Liver (tissue), 8 donors: ENCODE measurements at regions not wholly inside any gene's neighbourhood (a gene's known extent, or its start where the extent isn't known, plus 50 kb on each side); places are given as distances from the start of the nearest gene placed in this dataset.
"Not testable (repeated sequence)": the region's sequence is repeated elsewhere in the genome, so short reads cannot be mapped to it uniquely, and the experiment has no call there.

Experiments
- DNase-seq: peaks from one replicate; pipeline ENCODE4 v3.0.0-alpha.2; 2017; ENCODE audit warnings: low spot score
- H3K27ac ChIP-seq, 2 donors: one replicate each; pipeline ENCODE4 v1.7.0; 2013; ENCODE audit warnings: inconsistent platforms in 2 of 2, low read length in 2 of 2, control low read depth in 1 of 2, low read depth in 1 of 2, mild to moderate bottlenecking in 1 of 2
- H3K27me3 ChIP-seq, 4 donors: one replicate each; pipeline versions ENCODE4 v1.6.1 to v1.7.0; 2013; ENCODE audit warnings: low read length in 3 of 4, inconsistent platforms in 1 of 4, mild to moderate bottlenecking in 1 of 4, moderate library complexity in 1 of 4; ENCODE audit not compliant: control insufficient read depth in 4 of 4, insufficient read depth in 4 of 4
- H3K36me3 ChIP-seq, 4 donors: one replicate each; pipeline versions ENCODE4 v1.6.1 to v1.7.0; 2013; ENCODE audit warnings: low read length in 3 of 4, mild to moderate bottlenecking in 3 of 4, low read depth in 1 of 4, moderate library complexity in 1 of 4; ENCODE audit not compliant: control insufficient read depth in 4 of 4, insufficient read depth in 3 of 4
- H3K4me1 ChIP-seq, 4 donors: one replicate each; pipeline versions ENCODE4 v1.6.1 to v1.7.0; 2013; ENCODE audit warnings: low read length in 3 of 4, mild to moderate bottlenecking in 3 of 4, moderate library complexity in 1 of 4; ENCODE audit not compliant: control insufficient read depth in 4 of 4, insufficient read depth in 4 of 4
- H3K4me3 ChIP-seq, 3 donors: one replicate each; pipeline versions ENCODE4 v1.6.1 to v1.7.0; 2013; ENCODE audit warnings: low read length in 3 of 3, control low read depth in 1 of 3, low read depth in 1 of 3, mild to moderate bottlenecking in 1 of 3
- H3K9ac ChIP-seq, 2 donors: one replicate each; pipeline ENCODE4 v1.7.0; 2013; ENCODE audit warnings: low read length in 2 of 2, mild to moderate bottlenecking in 2 of 2, moderate library complexity in 2 of 2, control low read depth in 1 of 2, low read depth in 1 of 2
- H3K9me3 ChIP-seq, 4 donors: one replicate each; pipeline versions ENCODE4 v1.6.1 to v1.7.0; 2013; ENCODE audit warnings: low read length in 3 of 4; ENCODE audit not compliant: control insufficient read depth in 4 of 4
- ATF3 ChIP-seq: IDR thresholded peaks from 2 replicates; pipeline ENCODE4 v1.6.1; 2016; ENCODE audit warnings: antibody characterized with exemption
- CTCF ChIP-seq: fragments of 150-350 bp; IDR thresholded peaks from 2 replicates; pipeline ENCODE4 v1.5.1; 2017; ENCODE audit warnings: improper control_type of control experiment, low read depth, low read length; ENCODE audit not compliant: missing input control
- EGR1 ChIP-seq, 2 donors: IDR thresholded peaks; 2 replicates each; pipeline ENCODE4 v1.6.1; 2016 to 2018; ENCODE audit warnings: antibody characterized with exemption in 2 of 2, low read depth in 2 of 2
- FOXA1 ChIP-seq: IDR thresholded peaks from 2 replicates; pipeline ENCODE4 v1.6.1; 2016; ENCODE audit warnings: antibody characterized with exemption
- FOXA2 ChIP-seq: IDR thresholded peaks from 2 replicates; pipeline ENCODE4 v1.6.1; 2016; ENCODE audit warnings: antibody characterized with exemption
- GABPA ChIP-seq, 2 donors: IDR thresholded peaks in 1 of 2; conservative IDR thresholded peaks in 1 of 2; 2 replicates each; pipeline ENCODE4 v1.6.1; 2016; ENCODE audit warnings: antibody characterized with exemption in 2 of 2, mild to moderate bottlenecking in 1 of 2, moderate library complexity in 1 of 2
- HNF4A ChIP-seq, 2 donors: conservative IDR thresholded peaks; 2 replicates each; pipeline ENCODE4 v1.6.1; 2016; ENCODE audit warnings: antibody characterized with exemption in 2 of 2, mild to moderate bottlenecking in 2 of 2
- HNF4G ChIP-seq: IDR thresholded peaks from 2 replicates; pipeline ENCODE4 v1.6.1; 2016; ENCODE audit warnings: antibody characterized with exemption
- JUND ChIP-seq, 2 donors: IDR thresholded peaks; 2 replicates each; pipeline ENCODE4 v1.6.1; 2016; ENCODE audit warnings: antibody characterized with exemption in 2 of 2
- MAX ChIP-seq: IDR thresholded peaks from 2 replicates; pipeline ENCODE4 v1.6.1; 2016; ENCODE audit warnings: antibody characterized with exemption
- NR2F2 ChIP-seq: IDR thresholded peaks from 2 replicates; pipeline ENCODE4 v1.6.1; 2016; ENCODE audit warnings: antibody characterized with exemption
- RAD21 ChIP-seq, 2 donors: IDR thresholded peaks; 2 replicates each; pipeline ENCODE4 v1.6.1; 2016; ENCODE audit warnings: antibody characterized with exemption in 2 of 2, mild to moderate bottlenecking in 2 of 2
- REST ChIP-seq: IDR thresholded peaks from 2 replicates; pipeline ENCODE4 v1.6.1; 2016; ENCODE audit warnings: antibody characterized with exemption, mild to moderate bottlenecking
- RXRA ChIP-seq, 2 donors: IDR thresholded peaks; 2 replicates each; pipeline ENCODE4 v1.6.1; 2017 to 2018; ENCODE audit warnings: antibody characterized with exemption in 2 of 2, mild to moderate bottlenecking in 1 of 2
- SP1 ChIP-seq: IDR thresholded peaks from 2 replicates; pipeline ENCODE4 v1.6.1; 2018; ENCODE audit warnings: antibody characterized with exemption, mild to moderate bottlenecking
- TAF1 ChIP-seq: conservative IDR thresholded peaks from 2 replicates; pipeline ENCODE4 v1.6.1; 2016; ENCODE audit warnings: antibody characterized with exemption, mild to moderate bottlenecking
- YY1 ChIP-seq: IDR thresholded peaks from 2 replicates; pipeline ENCODE4 v1.6.1; 2016; ENCODE audit warnings: antibody characterized with exemption, mild to moderate bottlenecking
- ZBTB33 ChIP-seq: IDR thresholded peaks from 2 replicates; pipeline ENCODE4 v1.6.1; 2016; ENCODE audit warnings: antibody characterized with exemption
- WGBS: extraction: QIAGEN DNeasy Blood & Tissue Kit; methylation state at CpG from one replicate; pipeline ENCODE4 v1.1.7; 2013; 5-methylcytosine and 5-hydroxymethylcytosine counted together
- donor health status: healthy.
- donor health status: healthy.
- donor health status: healthy.
- donor health status: healthy.
- donor health status: healthy.

GRCh38 chr10:123393170-123393569 is 239.0 kb downstream of the BUB3 start:
- H3K9me3 ChIP-seq, result no peaks in the 10 kb centered on the region
- TF ChIP-seq RAD21 (IDR thresholded peaks at IDR 0.05), result no peak
- no peak for TF ChIP-seq TAF1
- no peak for TF ChIP-seq SP1
- TF ChIP-seq FOXA2, result no peak
- TF ChIP-seq CTCF, result no peak
- H3K4me1 ChIP-seq, result no peaks in the 10 kb centered on the region
- no peak overlapping the region for H3K27ac ChIP-seq
- no peak overlapping the region for H3K9ac ChIP-seq
- H3K27me3 ChIP-seq, result no peaks in the 10 kb centered on the region
- H3K4me3 ChIP-seq, result no peak overlapping the region
- 96% methylated on average over 3 of the region's 3 CpGs for WGBS
- no peak for DNase-seq
- H3K36me3 ChIP-seq, result no peaks in the 10 kb centered on the region

- 55% methylated on average over 1 of the region's 1 CpG for WGBS
- no peaks in the 10 kb centered on the region for H3K36me3 ChIP-seq
- H3K9ac ChIP-seq, result no peak overlapping the region
- no peak overlapping the region for H3K27ac ChIP-seq
- no peaks in the 10 kb centered on the region for H3K4me1 ChIP-seq
- no peak for TF ChIP-seq SP1
- TF ChIP-seq ATF3, result no peak
- TF ChIP-seq JUND (IDR thresholded peaks at IDR 0.05), result no peak
- TF ChIP-seq HNF4G, result no peak
- TF ChIP-seq CTCF, result no peak
- no peak for TF ChIP-seq HNF4A (conservative IDR thresholded peaks at IDR 0.05)
- no peak for TF ChIP-seq TAF1
- TF ChIP-seq REST, result no peak
- no peak for TF ChIP-seq RAD21 (IDR thresholded peaks at IDR 0.05)
- TF ChIP-seq YY1, result no peak
- no peak for TF ChIP-seq FOXA2
- TF ChIP-seq RXRA (IDR thresholded peaks at IDR 0.05), result no peak
- no peak for TF ChIP-seq GABPA (IDR thresholded peaks at IDR 0.05 in 1 of 2, conservative IDR thresholded peaks at IDR 0.05 in 1 of 2)
- no peak for TF ChIP-seq EGR1 (IDR thresholded peaks at IDR 0.05; ENCODE audit: low read depth in 2 of 2)
- no peak for TF ChIP-seq NR2F2
- TF ChIP-seq MAX, result no peak
- TF ChIP-seq ZBTB33, result no peak
- no peak for TF ChIP-seq FOXA1
- no peak overlapping the region for H3K4me3 ChIP-seq
- no peak for DNase-seq
- no peaks in the 10 kb centered on the region for H3K27me3 ChIP-seq
- H3K9me3 ChIP-seq, result no peaks in the 10 kb centered on the region
These were observed 240.2 kb downstream of the BUB3 start for GRCh38 chr10:123394382-123394781.

GRCh38 chr10:123395234-123395633 is 241.0 kb downstream of the BUB3 start:
- DNase-seq, result not testable (repeated sequence)

More at GRCh38 chr10:123395234-123395633, 241.0 kb downstream of the BUB3 start:
- H3K4me1 ChIP-seq, H3K9me3 ChIP-seq, H3K4me3 ChIP-seq, H3K27me3 ChIP-seq, H3K9ac ChIP-seq, H3K27ac ChIP-seq, H3K36me3 ChIP-seq: not testable (repeated sequence)
- WGBS, result 94% methylated on average over 4 of the region's 4 CpGs
